H9 (cell line): ENCODE measurements at regions not wholly inside any gene's neighbourhood (a gene's known extent, or its start where the extent isn't known, plus 50 kb on each side); places are given as distances from the start of the nearest gene placed in this dataset.

Experiments
- DNase-seq: peaks from one replicate; pipeline ENCODE4 v3.0.0-alpha.2; 2017
- H2AFZ ChIP-seq: one replicate; pipeline ENCODE4 v1.6.1; 2013; ENCODE audit warnings: mild to moderate bottlenecking, low read length, control low read depth, moderate library complexity
- H2AK5ac ChIP-seq: 2 replicates; pipeline ENCODE4 v1.6.1; 2013; ENCODE audit warnings: low read length, control low read depth, mixed read lengths; ENCODE audit not compliant: insufficient read length
- H2BK120ac ChIP-seq: one replicate; pipeline ENCODE4 v1.6.1; 2013; ENCODE audit warnings: low read depth, mild to moderate bottlenecking, low read length, control low read depth, inconsistent platforms; ENCODE audit not compliant: poor library complexity, severe bottlenecking
- H2BK12ac ChIP-seq: 2 replicates; pipeline ENCODE4 v1.6.1; 2013; ENCODE audit warnings: low read length, control low read depth, mixed read lengths, low read depth; ENCODE audit not compliant: insufficient read length
- H2BK15ac ChIP-seq: 2 replicates; pipeline ENCODE4 v1.6.1; 2013; ENCODE audit warnings: low read depth, low read length, control low read depth
- H2BK20ac ChIP-seq: one replicate; pipeline ENCODE4 v1.6.1; 2013; ENCODE audit warnings: low read depth, mild to moderate bottlenecking, low read length, control low read depth, inconsistent platforms; ENCODE audit not compliant: poor library complexity, severe bottlenecking
- H2BK5ac ChIP-seq: 2 replicates; pipeline ENCODE4 v1.6.1; 2013; ENCODE audit warnings: low read length, control low read depth, mixed read lengths; ENCODE audit not compliant: insufficient read length
- H3K14ac ChIP-seq: 2 replicates; pipeline ENCODE4 v1.6.1; 2013; ENCODE audit warnings: low read length, control low read depth; ENCODE audit not compliant: insufficient read depth
- H3K18ac ChIP-seq: 2 replicates; pipeline ENCODE4 v1.6.1; 2013; ENCODE audit warnings: low read depth, mild to moderate bottlenecking, mixed read lengths, low read length, control low read depth; ENCODE audit not compliant: insufficient read length
- H3K23ac ChIP-seq: 2 replicates; pipeline ENCODE4 v1.6.1; 2013; ENCODE audit warnings: low read length, control low read depth, mixed read lengths, low read depth; ENCODE audit not compliant: insufficient read length
- H3K23me2 ChIP-seq: 2 replicates; pipeline ENCODE4 v1.6.1; 2013; ENCODE audit warnings: low read depth, mild to moderate bottlenecking, mixed read lengths, low read length, control low read depth; ENCODE audit not compliant: insufficient read length, poor library complexity, severe bottlenecking
- H3K27ac ChIP-seq: 2 replicates; pipeline ENCODE4 v1.5.1; 2013; ENCODE audit warnings: low read length, control low read depth, mixed read lengths, low read depth; ENCODE audit not compliant: insufficient read length
- H3K27me3 ChIP-seq: 2 replicates; pipeline ENCODE4 v1.6.1; 2013; ENCODE audit warnings: low read length, control low read depth, inconsistent platforms; ENCODE audit not compliant: insufficient read depth
- H3K4ac ChIP-seq: 2 replicates; pipeline ENCODE4 v1.6.1; 2013; ENCODE audit warnings: low read depth, mild to moderate bottlenecking, control low read depth, inconsistent platforms, low read length, moderate library complexity
- H3K4me1 ChIP-seq: 2 replicates; pipeline ENCODE4 v1.6.1; 2013; ENCODE audit warnings: low read length, control low read depth, inconsistent platforms; ENCODE audit not compliant: insufficient read depth
- H3K4me2 ChIP-seq: 2 replicates; pipeline ENCODE4 v1.6.1; 2013; ENCODE audit warnings: low read length, control low read depth, mixed read lengths; ENCODE audit not compliant: insufficient read length, insufficient read depth
- H3K56ac ChIP-seq: 2 replicates; pipeline ENCODE4 v1.6.1; 2013; ENCODE audit warnings: low read depth, mild to moderate bottlenecking, mixed read lengths, low read length, control low read depth; ENCODE audit not compliant: insufficient read length
- H3K79me1 ChIP-seq: 2 replicates; pipeline ENCODE4 v1.6.1; 2013; ENCODE audit warnings: low read depth, mild to moderate bottlenecking, moderate library complexity, low read length, control low read depth, inconsistent platforms; ENCODE audit not compliant: insufficient read depth, poor library complexity, severe bottlenecking
- H3K79me2 ChIP-seq: 2 replicates; pipeline ENCODE4 v1.6.1; 2013; ENCODE audit warnings: low read length, control low read depth, inconsistent platforms; ENCODE audit not compliant: insufficient read depth
- H3K9ac ChIP-seq: 2 replicates; pipeline ENCODE4 v1.6.1; 2013; ENCODE audit warnings: low read length, control low read depth, mixed read lengths; ENCODE audit not compliant: insufficient read length; ENCODE audit errors: extremely low read depth
- H3K9me3 ChIP-seq: one replicate; pipeline ENCODE4 v1.6.1; 2013; ENCODE audit warnings: low read depth, low read length, inconsistent platforms; ENCODE audit not compliant: control insufficient read depth
- H3T11ph ChIP-seq: one replicate; pipeline ENCODE4 v1.6.1; 2013; ENCODE audit warnings: mild to moderate bottlenecking, low read length, control low read depth, inconsistent platforms
- H4K20me1 ChIP-seq: one replicate; pipeline ENCODE4 v1.6.1; 2013; ENCODE audit not compliant: control insufficient read depth, insufficient read length, insufficient read depth
- H4K5ac ChIP-seq: 2 replicates; pipeline ENCODE4 v1.6.1; 2013; ENCODE audit warnings: low read depth, mild to moderate bottlenecking, mixed read lengths, low read length, control low read depth; ENCODE audit not compliant: insufficient read length
- H4K8ac ChIP-seq: replicated peaks from 2 replicates; pipeline ENCODE4 v1.6.1; 2013; ENCODE audit warnings: low read length, control low read depth, mixed read lengths, low read depth; ENCODE audit not compliant: insufficient read length
- H4K91ac ChIP-seq: 2 replicates; pipeline ENCODE4 v1.6.1; 2013; ENCODE audit warnings: low read depth, mild to moderate bottlenecking, moderate library complexity, mixed read lengths, low read length, control low read depth; ENCODE audit not compliant: insufficient read length
- H3K27ac Mint-ChIP-seq, 3 experiments: 2 replicates in 2 of 3; 3 replicates in 1 of 3; pipeline ENCODE4 v1.8.0; 2020 to 2021; ENCODE audit warnings: mixed read lengths in 3 of 3, mild to moderate bottlenecking in 1 of 3, moderate library complexity in 1 of 3
- H3K27me3 Mint-ChIP-seq: 2 replicates; pipeline ENCODE4 v1.8.0; 2021; ENCODE audit warnings: low read depth, mild to moderate bottlenecking, moderate library complexity, mixed read lengths
- H3K36me3 Mint-ChIP-seq, 3 experiments: 2 replicates in 2 of 3; 3 replicates in 1 of 3; pipeline ENCODE4 v1.8.0; 2020 to 2021; ENCODE audit warnings: low read depth in 3 of 3, mixed read lengths in 3 of 3; ENCODE audit not compliant: insufficient read depth in 1 of 3
- H3K4me1 Mint-ChIP-seq, 2 experiments: 2 replicates each; pipeline ENCODE4 v1.8.0; 2020; ENCODE audit warnings: mixed read lengths in 2 of 2
- H3K4me3 Mint-ChIP-seq, 2 experiments: 2 replicates in 1 of 2; 3 replicates in 1 of 2; pipeline ENCODE4 v1.8.0; 2020 to 2021; ENCODE audit warnings: mild to moderate bottlenecking in 2 of 2, mixed read lengths in 2 of 2, moderate library complexity in 1 of 2
- H3K9me3 Mint-ChIP-seq, 2 experiments: 2 replicates in 1 of 2; 3 replicates in 1 of 2; pipeline ENCODE4 v1.8.0; 2020; ENCODE audit warnings: mild to moderate bottlenecking in 2 of 2, mixed read lengths in 2 of 2, moderate library complexity in 1 of 2
- WGBS: extraction: QIAGEN DNeasy Blood & Tissue Kit; methylation state at CpG from one replicate; pipeline ENCODE4 v1.1.7; 2013; ENCODE audit warnings: missing lambda C conversion rate, low lambda C conversion rate, mixed read lengths; ENCODE audit not compliant: insufficient read length; ENCODE audit errors: extremely low coverage; 5-methylcytosine and 5-hydroxymethylcytosine counted together
- TF ChIP-seq, protein P1 (sequence below): fragments of 200-600 bp; sonication (generic); conservative IDR thresholded peaks from 3 replicates; pipeline ENCODE4 v1.8.0; 2021; ENCODE audit warnings: antibody characterized with exemption, mild to moderate bottlenecking

DNA sequence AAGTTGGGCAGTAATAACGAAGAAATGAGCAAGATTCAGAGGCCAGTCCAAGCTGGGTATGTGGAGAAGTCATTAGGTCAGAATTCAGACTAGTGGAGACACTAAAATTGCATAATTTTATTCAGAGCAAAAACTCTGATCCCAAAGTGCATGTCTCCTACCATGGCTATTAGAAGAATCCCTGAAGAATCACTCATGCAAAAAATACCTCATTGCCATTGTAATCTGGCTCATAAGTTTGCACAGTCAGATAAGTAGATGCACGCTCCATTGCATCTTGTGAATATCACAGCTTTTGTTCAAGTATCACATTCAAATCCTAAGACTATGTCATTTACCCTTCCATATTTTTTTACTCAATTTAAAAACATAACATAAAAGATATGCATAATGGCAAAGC is 692.2 kb upstream of the KLHL29 start:
- peaks cover 25 to 38% of the 10 kb centered on the region in 2 experiments for H3K4me1 Mint-ChIP-seq
- no peak overlapping the region for H2BK12ac ChIP-seq
- no peak overlapping the region for H3K56ac ChIP-seq
- no peak overlapping the region for H3T11ph ChIP-seq
- no peak overlapping the region for H4K8ac ChIP-seq
- no peak overlapping the region for H2BK20ac ChIP-seq
- no peaks in the 10 kb centered on the region for H3K79me1 ChIP-seq
- H4K20me1 ChIP-seq, result no peaks in the 10 kb centered on the region
- H3K4me2 ChIP-seq, result no peak overlapping the region
- no peak overlapping the region for H3K27ac ChIP-seq
- no peak overlapping the region for H3K18ac ChIP-seq
- H3K27me3 ChIP-seq, result no peaks in the 10 kb centered on the region
- DNase-seq, result no peak
- no peak overlapping the region for H2AK5ac ChIP-seq
- no peaks in the 10 kb centered on the region for H3K27me3 Mint-ChIP-seq
- no peaks in the 10 kb centered on the region; a peak in 1 of 7 replicates for H3K36me3 Mint-ChIP-seq
- no peak overlapping the region for H2BK15ac ChIP-seq
- H3K4me3 Mint-ChIP-seq, result no peak overlapping the region
- H3K14ac ChIP-seq, result no peak overlapping the region
- no peak overlapping the region for H3K4ac ChIP-seq
- H2BK120ac ChIP-seq, result no peak overlapping the region
- no peak overlapping the region for H3K27ac Mint-ChIP-seq
- WGBS, result no CpG with 5 or more reads among the region's 2 CpGs
- no peak overlapping the region for H2AFZ ChIP-seq
- no peaks in the 10 kb centered on the region for H3K79me2 ChIP-seq
- H4K91ac ChIP-seq, result no peak overlapping the region
- no peak overlapping the region for H4K5ac ChIP-seq
- no peaks in the 10 kb centered on the region for H3K9me3 ChIP-seq
- no peak overlapping the region for H2BK5ac ChIP-seq
- H3K23me2 ChIP-seq, result no peaks in the 10 kb centered on the region
- TF ChIP-seq, protein P1, sequence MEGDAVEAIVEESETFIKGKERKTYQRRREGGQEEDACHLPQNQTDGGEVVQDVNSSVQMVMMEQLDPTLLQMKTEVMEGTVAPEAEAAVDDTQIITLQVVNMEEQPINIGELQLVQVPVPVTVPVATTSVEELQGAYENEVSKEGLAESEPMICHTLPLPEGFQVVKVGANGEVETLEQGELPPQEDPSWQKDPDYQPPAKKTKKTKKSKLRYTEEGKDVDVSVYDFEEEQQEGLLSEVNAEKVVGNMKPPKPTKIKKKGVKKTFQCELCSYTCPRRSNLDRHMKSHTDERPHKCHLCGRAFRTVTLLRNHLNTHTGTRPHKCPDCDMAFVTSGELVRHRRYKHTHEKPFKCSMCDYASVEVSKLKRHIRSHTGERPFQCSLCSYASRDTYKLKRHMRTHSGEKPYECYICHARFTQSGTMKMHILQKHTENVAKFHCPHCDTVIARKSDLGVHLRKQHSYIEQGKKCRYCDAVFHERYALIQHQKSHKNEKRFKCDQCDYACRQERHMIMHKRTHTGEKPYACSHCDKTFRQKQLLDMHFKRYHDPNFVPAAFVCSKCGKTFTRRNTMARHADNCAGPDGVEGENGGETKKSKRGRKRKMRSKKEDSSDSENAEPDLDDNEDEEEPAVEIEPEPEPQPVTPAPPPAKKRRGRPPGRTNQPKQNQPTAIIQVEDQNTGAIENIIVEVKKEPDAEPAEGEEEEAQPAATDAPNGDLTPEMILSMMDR, result no peak
- H3K23ac ChIP-seq, result no peak overlapping the region
- H3K4me1 ChIP-seq, result no peaks in the 10 kb centered on the region; the same call in 1 of the 2 replicates
- no peak overlapping the region for H3K9ac ChIP-seq
- no peaks in the 10 kb centered on the region for H3K9me3 Mint-ChIP-seq
